ENCODE measurements at regions not wholly inside any gene's neighbourhood (a gene's known extent, or its start where the extent isn't known, plus 50 kb on each side); places are given as distances from the start of the nearest gene placed in this dataset.

DNA sequence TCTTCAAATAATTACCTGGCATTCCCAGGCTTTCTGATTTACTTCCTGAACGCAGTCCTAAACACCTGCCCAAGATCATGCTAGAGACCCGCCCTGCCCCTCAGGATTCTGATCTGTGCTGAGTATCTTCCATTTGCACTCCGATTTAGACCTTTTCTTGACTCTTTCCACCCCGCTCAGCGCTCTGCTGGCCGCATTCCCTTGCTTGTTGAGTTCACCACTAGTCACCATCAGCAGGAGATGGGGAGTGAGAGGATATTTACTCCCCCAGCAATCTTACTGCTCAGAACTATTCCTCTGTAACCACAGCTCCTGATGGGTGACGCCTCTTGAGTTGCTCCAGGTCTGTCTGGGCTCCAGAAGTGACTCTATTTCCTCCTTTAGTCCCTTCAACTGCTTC, 419.4 kb upstream of the MIR17HG start:
- no peak overlapping the region for H3K27ac ChIP-seq
- Mint-ChIP-seq H3K27me3 (ENCODE audit: insufficient read depth, low read depth) (no peaks in the 10 kb centered on the region), H3K27ac (no peak overlapping the region), H3K9me3 (no peaks in the 10 kb centered on the region), H3K4me3 (no peak overlapping the region), H3K36me3 (no peaks in the 10 kb centered on the region), H3K4me1 (no peaks in the 10 kb centered on the region)
- no peaks in the 10 kb centered on the region for H3K4me1 ChIP-seq
- TF ChIP-seq CTCF (IDR thresholded peaks at IDR 0.05), result no peak
- TF ChIP-seq EZH2 (IDR thresholded peaks at IDR 0.05), result no peak
- TF ChIP-seq EZH2phosphoT487 (IDR thresholded peaks at IDR 0.05), result no peak
- H3K9me3 ChIP-seq (ENCODE audit: low read depth), result no peaks in the 10 kb centered on the region
- H3K4me3 ChIP-seq, result no peak overlapping the region
- no peaks in the 10 kb centered on the region for H4K20me1 ChIP-seq (ENCODE audit: low read depth)
- H3K27me3 ChIP-seq, result no peaks in the 10 kb centered on the region
- H2AFZ ChIP-seq (replicated peaks), result no peak overlapping the region
- no peaks in the 10 kb centered on the region for H3F3A ChIP-seq (ENCODE audit: low read depth)
- no peaks in the 10 kb centered on the region for H3K36me3 ChIP-seq
- no peak overlapping the region for H3K9ac ChIP-seq
- no peaks in the 10 kb centered on the region for H3K79me2 ChIP-seq (ENCODE audit: low read depth)
- no peak overlapping the region for H3K4me2 ChIP-seq
- DNase-seq (ENCODE audit: low spot score), result no peak

GRCh38 chr13:90933097-90933826, 414.2 kb upstream of the MIR17HG start:
- Histone ChIP-seq H3K27me3 (no peaks in the 10 kb centered on the region), H3K4me2 (no peak overlapping the region), H3K9me3 (ENCODE audit: low read depth) (no peaks in the 10 kb centered on the region), H3K4me3 (no peak overlapping the region), H3K9ac (no peak overlapping the region), H3F3A (ENCODE audit: low read depth) (no peaks in the 10 kb centered on the region), H3K4me1 (no peaks in the 10 kb centered on the region), H3K27ac (no peak overlapping the region), H4K20me1 (ENCODE audit: low read depth) (no peaks in the 10 kb centered on the region), H3K36me3 (no peaks in the 10 kb centered on the region), H3K79me2 (ENCODE audit: low read depth) (no peaks in the 10 kb centered on the region), H2AFZ (replicated peaks) (no peak overlapping the region)
- Mint-ChIP-seq H3K36me3 (no peaks in the 10 kb centered on the region), H3K4me3 (no peak overlapping the region), H3K9me3 (no peaks in the 10 kb centered on the region), H3K27me3 (ENCODE audit: insufficient read depth, low read depth) (no peaks in the 10 kb centered on the region), H3K4me1 (no peaks in the 10 kb centered on the region), H3K27ac (no peak overlapping the region)
- no peak for DNase-seq (ENCODE audit: low spot score)
- TF ChIP-seq EZH2 (IDR thresholded peaks at IDR 0.05), result no peak
- TF ChIP-seq EZH2phosphoT487 (IDR thresholded peaks at IDR 0.05), result no peak
- TF ChIP-seq CTCF (IDR thresholded peaks at IDR 0.05), result no peak

GRCh38 chr13:90934741-90935140, 412.7 kb upstream of the MIR17HG start:
- Mint-ChIP-seq H3K27ac (no peak overlapping the region), H3K4me1 (no peaks in the 10 kb centered on the region), H3K9me3 (no peaks in the 10 kb centered on the region), H3K27me3 (ENCODE audit: insufficient read depth, low read depth) (no peaks in the 10 kb centered on the region), H3K4me3 (no peak overlapping the region), H3K36me3 (no peaks in the 10 kb centered on the region)
- Histone ChIP-seq H3K27ac (no peak overlapping the region), H3K4me1 (no peaks in the 10 kb centered on the region), H3K4me2 (no peak overlapping the region), H3K4me3 (no peak overlapping the region), H3K27me3 (no peaks in the 10 kb centered on the region), H3F3A (ENCODE audit: low read depth) (no peaks in the 10 kb centered on the region), H3K9me3 (ENCODE audit: low read depth) (no peaks in the 10 kb centered on the region), H4K20me1 (ENCODE audit: low read depth) (no peaks in the 10 kb centered on the region), H2AFZ (replicated peaks) (no peak overlapping the region), H3K79me2 (ENCODE audit: low read depth) (no peaks in the 10 kb centered on the region), H3K9ac (no peak overlapping the region), H3K36me3 (no peaks in the 10 kb centered on the region)
- DNase-seq (ENCODE audit: low spot score), result no peak
- no peak for TF ChIP-seq EZH2 (IDR thresholded peaks at IDR 0.05)
- no peak for TF ChIP-seq CTCF (IDR thresholded peaks at IDR 0.05)
- TF ChIP-seq EZH2phosphoT487 (IDR thresholded peaks at IDR 0.05), result no peak

Data from neural progenitor cell (in vitro differentiated cells).